ENCODE measurements at regions not wholly inside any gene's neighbourhood (a gene's known extent, or its start where the extent isn't known, plus 50 kb on each side); places are given as distances from the start of the nearest gene placed in this dataset.

- DNase-seq (ENCODE audit: low read depth in 1 of 2, low spot score in 1 of 2), result no peak
- Histone ChIP-seq H3K27me3 (ENCODE audit: insufficient read depth, poor library complexity, severe bottlenecking) (no peaks in the 10 kb centered on the region), H3K4me3 (replicated peaks; ENCODE audit: insufficient read depth, low read length) (no peak overlapping the region), H3K27ac (replicated peaks) (no peak overlapping the region)
- TF ChIP-seq CTCF (IDR thresholded peaks at IDR 0.05; ENCODE audit: insufficient read depth, low read length) (no peak), GABPA (IDR thresholded peaks at IDR 0.05; ENCODE audit: low read depth) (no peak), POLR2AphosphoS5 (IDR thresholded peaks at IDR 0.05; ENCODE audit: low read depth) (no peak), SPI1 (IDR thresholded peaks at IDR 0.05; ENCODE audit: borderline replicate concordance, low read depth) (no peak), REST (IDR thresholded peaks at IDR 0.05; ENCODE audit: insufficient replicate concordance, low read depth) (no peak)
These were observed 430.7 kb upstream of the DCN start for GRCh38 chr12:91613223-91613779.

DNA sequence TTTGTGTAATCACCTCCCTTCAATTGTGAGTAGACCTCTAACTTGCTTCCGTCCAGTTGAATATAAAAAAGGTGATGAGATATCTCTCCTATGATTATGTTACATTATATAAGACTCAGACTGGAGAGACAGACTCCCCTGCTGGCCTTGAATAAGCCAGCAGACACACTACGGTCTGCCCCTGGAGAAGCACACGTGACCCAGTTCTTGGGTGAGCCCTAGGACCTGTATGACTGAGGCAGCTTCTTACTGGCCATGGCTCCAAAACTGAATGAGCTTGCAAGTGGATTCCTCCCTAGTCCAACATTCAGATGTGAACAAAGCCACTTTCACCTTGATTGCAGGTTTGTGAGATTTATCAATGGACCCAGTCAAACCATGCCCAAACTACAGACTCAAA, 427.9 kb upstream of the DCN start:
- H3K27ac ChIP-seq (replicated peaks), result no peak overlapping the region
- no peaks in the 10 kb centered on the region for H3K27me3 ChIP-seq (ENCODE audit: insufficient read depth, poor library complexity, severe bottlenecking)
- no peak overlapping the region for H3K4me3 ChIP-seq (replicated peaks; ENCODE audit: insufficient read depth, low read length)
- TF ChIP-seq SPI1 (IDR thresholded peaks at IDR 0.05; ENCODE audit: borderline replicate concordance, low read depth) (no peak), CTCF (IDR thresholded peaks at IDR 0.05; ENCODE audit: insufficient read depth, low read length) (no peak), POLR2AphosphoS5 (IDR thresholded peaks at IDR 0.05; ENCODE audit: low read depth) (no peak)
- no peak for DNase-seq (ENCODE audit: low read depth in 1 of 2, low spot score in 1 of 2)

DNA sequence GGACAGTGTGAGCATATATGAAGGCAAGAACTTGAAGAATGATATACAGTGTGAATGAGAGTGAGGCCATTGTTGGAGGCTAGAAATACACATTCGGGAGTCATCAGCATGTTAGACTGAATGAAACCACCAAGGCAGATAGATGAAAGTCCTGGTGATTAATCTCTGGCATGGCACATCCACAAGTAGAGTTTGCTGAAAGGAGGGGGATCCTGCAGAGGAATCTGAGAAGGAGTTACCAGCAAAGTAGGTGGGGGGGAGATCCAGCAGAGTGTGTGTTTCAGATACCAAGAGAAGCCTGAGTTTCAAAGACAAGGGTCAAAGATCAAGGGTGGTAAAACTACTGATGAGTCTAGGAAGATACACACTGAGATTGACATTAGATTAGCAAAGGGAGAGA, 426.7 kb upstream of the DCN start:
- no peak overlapping the region for H3K27ac ChIP-seq (replicated peaks)
- H3K4me3 ChIP-seq (replicated peaks; ENCODE audit: insufficient read depth, low read length), result no peak overlapping the region
- no peak for TF ChIP-seq SPI1 (IDR thresholded peaks at IDR 0.05; ENCODE audit: borderline replicate concordance, low read depth)
- no peak for DNase-seq (ENCODE audit: low read depth in 1 of 2, low spot score in 1 of 2)
- H3K27me3 ChIP-seq (ENCODE audit: insufficient read depth, poor library complexity, severe bottlenecking), result peaks cover 2% of the 10 kb centered on the region

GRCh38 chr12:91608542-91608941, 425.9 kb upstream of the DCN start:
- no peak for DNase-seq (ENCODE audit: low read depth in 1 of 2, low spot score in 1 of 2)
- peaks cover 2% of the 10 kb centered on the region for H3K27me3 ChIP-seq (ENCODE audit: insufficient read depth, poor library complexity, severe bottlenecking)
- H3K27ac ChIP-seq (replicated peaks), result no peak overlapping the region
- H3K4me3 ChIP-seq (replicated peaks; ENCODE audit: insufficient read depth, low read length), result no peak overlapping the region
- TF ChIP-seq REST (IDR thresholded peaks at IDR 0.05; ENCODE audit: insufficient replicate concordance, low read depth) (no peak), GABPA (IDR thresholded peaks at IDR 0.05; ENCODE audit: low read depth) (no peak), SPI1 (IDR thresholded peaks at IDR 0.05; ENCODE audit: borderline replicate concordance, low read depth) (no peak), POLR2AphosphoS5 (IDR thresholded peaks at IDR 0.05; ENCODE audit: low read depth) (no peak), CTCF (IDR thresholded peaks at IDR 0.05; ENCODE audit: insufficient read depth, low read length) (no peak)
